ENCODE measurements at regions not wholly inside any gene's neighbourhood (a gene's known extent, or its start where the extent isn't known, plus 50 kb on each side); places are given as distances from the start of the nearest gene placed in this dataset.
"Not testable (repeated sequence)": the region's sequence is repeated elsewhere in the genome, so short reads cannot be mapped to it uniquely, and the experiment has no call there.

DNA sequence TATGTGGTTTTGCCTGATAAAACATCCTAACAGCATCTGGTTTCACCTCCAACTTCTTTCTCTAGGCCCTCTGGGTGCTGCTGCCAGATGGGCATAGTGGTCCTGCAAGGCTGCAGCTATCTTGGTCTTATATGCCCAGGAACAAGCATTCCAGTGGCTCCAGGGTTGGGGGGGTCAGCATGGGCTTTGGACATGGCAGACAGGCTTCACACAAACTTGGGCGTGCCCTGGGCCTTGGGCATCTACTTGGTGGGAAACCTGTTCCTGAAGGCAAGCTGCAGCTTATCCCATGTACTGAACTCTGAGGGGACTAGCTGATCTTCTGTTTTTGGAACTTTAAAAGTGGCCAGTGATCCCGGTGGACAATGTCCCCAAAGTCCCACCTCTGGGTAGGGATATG, 54.9 kb upstream of the ZNF678 start:
- H2AK5ac ChIP-seq (ENCODE audit: insufficient read length, low read length): no peak overlapping the region
- no peak for DNase-seq
- H3K27me3 Mint-ChIP-seq (ENCODE audit: low read depth): peaks cover 3% of the 10 kb centered on the region
- no peaks in the 10 kb centered on the region for H3K23me2 ChIP-seq (ENCODE audit: insufficient read length, low read depth, low read length, poor library complexity, severe bottlenecking)
- no peak overlapping the region for H3T11ph ChIP-seq (ENCODE audit: low read length)
- no peak overlapping the region for H4K91ac ChIP-seq (ENCODE audit: insufficient read length, low read depth, low read length)
- H3K4me3 Mint-ChIP-seq: no peak overlapping the region
- H3K4me2 ChIP-seq (ENCODE audit: insufficient read depth, insufficient read length, low read length): no peak overlapping the region
- no peaks in the 10 kb centered on the region for H3K27me3 ChIP-seq (ENCODE audit: insufficient read depth, low read length)
- no peaks in the 10 kb centered on the region for H3K4me1 ChIP-seq (ENCODE audit: insufficient read depth, low read length)
- H3K4ac ChIP-seq (ENCODE audit: low read depth, low read length): no peak overlapping the region
- no peak overlapping the region for H3K18ac ChIP-seq (ENCODE audit: insufficient read length, low read depth, low read length)
- no peak overlapping the region for H3K56ac ChIP-seq (ENCODE audit: insufficient read length, low read depth, low read length)
- H2BK5ac ChIP-seq (ENCODE audit: insufficient read length, low read length): no peak overlapping the region
- H4K8ac ChIP-seq (replicated peaks; ENCODE audit: insufficient read length, low read depth, low read length): no peak overlapping the region
- no CpG with 5 or more reads among the region's 2 CpGs for WGBS (ENCODE audit: extremely low coverage, insufficient read length, low lambda C conversion rate)
- H3K27ac Mint-ChIP-seq: no peak overlapping the region
- H2BK20ac ChIP-seq (ENCODE audit: low read depth, low read length, poor library complexity, severe bottlenecking): no peak overlapping the region
- no peak overlapping the region for H3K14ac ChIP-seq (ENCODE audit: insufficient read depth, low read length)
- no peaks in the 10 kb centered on the region for H3K79me1 ChIP-seq (ENCODE audit: insufficient read depth, low read depth, low read length, poor library complexity, severe bottlenecking)
- H3K27ac ChIP-seq (ENCODE audit: insufficient read length, low read depth, low read length): no peak overlapping the region
- no peak overlapping the region for H3K9ac ChIP-seq (ENCODE audit: extremely low read depth, insufficient read length, low read length)
- H3K9me3 ChIP-seq (ENCODE audit: control insufficient read depth, low read depth, low read length): no peaks in the 10 kb centered on the region
- no peaks in the 10 kb centered on the region for H3K36me3 Mint-ChIP-seq (ENCODE audit: insufficient read depth in 1 of 3, low read depth in 3 of 3)
- H3K23ac ChIP-seq (ENCODE audit: insufficient read length, low read depth, low read length): no peak overlapping the region
- no peaks in the 10 kb centered on the region for H3K79me2 ChIP-seq (ENCODE audit: insufficient read depth, low read length)
- no peaks in the 10 kb centered on the region for H3K9me3 Mint-ChIP-seq
- H3K4me1 Mint-ChIP-seq: no peaks in the 10 kb centered on the region
- H4K20me1 ChIP-seq (ENCODE audit: control insufficient read depth, insufficient read depth, insufficient read length): no peaks in the 10 kb centered on the region
- no peak for TF ChIP-seq CTCF (conservative IDR thresholded peaks at IDR 0.05)
- no peak overlapping the region for H2BK12ac ChIP-seq (ENCODE audit: insufficient read length, low read depth, low read length)
- no peak overlapping the region for H2BK120ac ChIP-seq (ENCODE audit: low read depth, low read length, poor library complexity, severe bottlenecking)
- no peak overlapping the region for H2AFZ ChIP-seq (ENCODE audit: low read length)
- no peak overlapping the region for H4K5ac ChIP-seq (ENCODE audit: insufficient read length, low read depth, low read length)
- H2BK15ac ChIP-seq (ENCODE audit: low read depth, low read length): no peak overlapping the region

- H3K27me3 ChIP-seq (ENCODE audit: insufficient read depth, low read length); H3K4me1 ChIP-seq (ENCODE audit: insufficient read depth, low read length); DNase-seq; H3K9ac ChIP-seq (ENCODE audit: extremely low read depth, insufficient read length, low read length); H4K8ac ChIP-seq (replicated peaks; ENCODE audit: insufficient read length, low read depth, low read length); H2AK5ac ChIP-seq (ENCODE audit: insufficient read length, low read length); H2BK12ac ChIP-seq (ENCODE audit: insufficient read length, low read depth, low read length); H3K27ac ChIP-seq (ENCODE audit: insufficient read length, low read depth, low read length); H3K4me3 Mint-ChIP-seq; H3K4me2 ChIP-seq (ENCODE audit: insufficient read depth, insufficient read length, low read length); H3K36me3 Mint-ChIP-seq (ENCODE audit: insufficient read depth in 1 of 3, low read depth in 3 of 3); H2BK20ac ChIP-seq (ENCODE audit: low read depth, low read length, poor library complexity, severe bottlenecking); H3K14ac ChIP-seq (ENCODE audit: insufficient read depth, low read length); H3K4me1 Mint-ChIP-seq; H3K18ac ChIP-seq (ENCODE audit: insufficient read length, low read depth, low read length); H3K27ac Mint-ChIP-seq; H2BK5ac ChIP-seq (ENCODE audit: insufficient read length, low read length); H4K5ac ChIP-seq (ENCODE audit: insufficient read length, low read depth, low read length); H3K23me2 ChIP-seq (ENCODE audit: insufficient read length, low read depth, low read length, poor library complexity, severe bottlenecking); H2AFZ ChIP-seq (ENCODE audit: low read length); H2BK120ac ChIP-seq (ENCODE audit: low read depth, low read length, poor library complexity, severe bottlenecking); H3K27me3 Mint-ChIP-seq (ENCODE audit: low read depth); H3K79me1 ChIP-seq (ENCODE audit: insufficient read depth, low read depth, low read length, poor library complexity, severe bottlenecking); H3K9me3 Mint-ChIP-seq; H4K20me1 ChIP-seq (ENCODE audit: control insufficient read depth, insufficient read depth, insufficient read length); H3K56ac ChIP-seq (ENCODE audit: insufficient read length, low read depth, low read length); H3K9me3 ChIP-seq (ENCODE audit: control insufficient read depth, low read depth, low read length); H2BK15ac ChIP-seq (ENCODE audit: low read depth, low read length); H3T11ph ChIP-seq (ENCODE audit: low read length); H3K79me2 ChIP-seq (ENCODE audit: insufficient read depth, low read length); H3K23ac ChIP-seq (ENCODE audit: insufficient read length, low read depth, low read length); H3K4ac ChIP-seq (ENCODE audit: low read depth, low read length); H4K91ac ChIP-seq (ENCODE audit: insufficient read length, low read depth, low read length): not testable (repeated sequence)
- WGBS (ENCODE audit: extremely low coverage, insufficient read length, low lambda C conversion rate): no CpG with 5 or more reads among the region's 30 CpGs
Measured at GRCh38 chr1:227506490-227507393, 56.6 kb upstream of the ZNF678 start.
